Stomach (tissue), 4 donors: ENCODE measurements at regions not wholly inside any gene's neighbourhood (a gene's known extent, or its start where the extent isn't known, plus 50 kb on each side); places are given as distances from the start of the nearest gene placed in this dataset.

Source experiments
- CTCF ChIP-seq, 7 experiments: fragments of 450-650 bp in 4 of 7; fragments of 200-600 bp in 3 of 7; sonication (generic) in 3 of 7; IDR thresholded peaks; one replicate each; pipeline ENCODE4 v1.5.1; 2016 to 2019; ENCODE audit warnings: antibody characterized with exemption in 7 of 7, control low read depth in 2 of 7, mild to moderate bottlenecking in 1 of 7
- EP300 ChIP-seq: sonication (generic); formaldehyde crosslinking; IDR thresholded peaks from one replicate; pipeline ENCODE4 v1.6.1; 2017; ENCODE audit warnings: antibody characterized with exemption
- POLR2A ChIP-seq, 4 donors: fragments of 450-650 bp; IDR thresholded peaks; one replicate each; pipeline ENCODE4 v1.6.1; 2016; ENCODE audit warnings: antibody characterized with exemption in 4 of 4, control low read depth in 2 of 4, mild to moderate bottlenecking in 1 of 4, moderate library complexity in 1 of 4
- POLR2AphosphoS5 ChIP-seq, 3 donors: sonication (generic); formaldehyde crosslinking; IDR thresholded peaks; one replicate each; pipeline ENCODE4 v1.6.1; 2016; ENCODE audit warnings: antibody characterized with exemption in 3 of 3

GRCh38 chrY:19321701-19322100 lies 422.8 kb downstream of the KDM5D start:
- TF ChIP-seq POLR2A (IDR thresholded peaks at IDR 0.05) (no peak), CTCF (IDR thresholded peaks at IDR 0.05) (no peak), EP300 (no peak), POLR2AphosphoS5 (IDR thresholded peaks at IDR 0.05) (peak in 1 of 3 donors; percentile 45)
